K562 (cell line): ENCODE measurements at regions not wholly inside any gene's neighbourhood (a gene's known extent, or its start where the extent isn't known, plus 50 kb on each side); places are given as distances from the start of the nearest gene placed in this dataset.

Source experiments
- ATAC-seq: fragments of 200-7000 bp; cut with Tn5 transposase; 3 replicates; pipeline ENCODE4 v1.9.1; 2020; ENCODE audit warnings: moderate library complexity
- BruUV-seq: library from RNA; stranded (reverse); fragments of 400-500 nt; replicated peaks from 2 replicates; lab custom pipeline; 2021; lab: Mats Ljungman, UMichigan
- CTCF ChIA-PET: fragments of 300-600 bp; formaldehyde crosslinking; extraction: SDS; loops from one replicate; lab custom pipeline; 2021; ENCODE audit warnings: low intra/inter-chr PET ratio; lab: Yijun Ruan, JAX
- POLR2A ChIA-PET: fragments of 300-600, 350-650 bp; sonication (Branson Sonifier 250); formaldehyde crosslinking; extraction: SDS; loops from one replicate; lab custom pipeline; 2021; ENCODE audit warnings: antibody characterized with exemption, inconsistent platforms; lab: Yijun Ruan, JAX
- DNase-seq, 4 experiments: peaks; one replicate each; pipeline versions ENCODE4 v3.0.0 to v3.0.0-alpha.2; 2011 to 2018; ENCODE audit warnings: low spot score in 3 of 4, mixed read lengths in 3 of 4; ENCODE audit errors: extremely low read depth in 1 of 4
- FAIRE-seq: peaks from 2 replicates; lab custom pipeline; 2011; peaks lifted over from hg19 to GRCh38; lab: Jason Lieb, UNC
- H2AFZ ChIP-seq: 2 replicates; pipeline ENCODE4 v1.6.0; 2011; ENCODE audit warnings: low read depth, low read length, control low read depth, inconsistent platforms
- H3K27ac ChIP-seq: fragments of 200-600 bp; 3 replicates; pipeline ENCODE4 v1.8.0; 2011; ENCODE audit warnings: low read depth, mild to moderate bottlenecking, control low read depth, inconsistent platforms, low read length, moderate library complexity, mixed read lengths; ENCODE audit errors: extremely low read depth
- H3K27me3 ChIP-seq, 2 experiments: fragments of 300-600 bp in 1 of 2; 2 replicates in 1 of 2; 3 replicates in 1 of 2; pipeline versions ENCODE4 v1.6.0 to v1.8.0; 2011; ENCODE audit warnings: inconsistent platforms in 2 of 2, low read length in 2 of 2, mild to moderate bottlenecking in 1 of 2, mixed read lengths in 1 of 2, moderate library complexity in 1 of 2; ENCODE audit not compliant: control insufficient read depth in 2 of 2, insufficient read depth in 2 of 2
- H3K36me3 ChIP-seq: fragments of 300-600 bp; 3 replicates; pipeline ENCODE4 v1.8.0; 2011; ENCODE audit warnings: mild to moderate bottlenecking, low read length, inconsistent platforms; ENCODE audit not compliant: control insufficient read depth, insufficient read depth
- H3K4me1 ChIP-seq, 2 experiments: fragments of 200-600 bp in 1 of 2; replicated peaks in 1 of 2; 2 replicates in 1 of 2; 3 replicates in 1 of 2; pipeline versions ENCODE4 v1.5.1 to v1.8.0; 2011; ENCODE audit warnings: inconsistent platforms in 2 of 2, low read length in 2 of 2, mild to moderate bottlenecking in 1 of 2, mixed read lengths in 1 of 2, moderate library complexity in 1 of 2; ENCODE audit not compliant: control insufficient read depth in 2 of 2, insufficient read depth in 2 of 2
- H3K4me2 ChIP-seq: 2 replicates; pipeline ENCODE4 v1.6.1; 2011; ENCODE audit warnings: low read length, control low read depth, inconsistent platforms, mixed read lengths; ENCODE audit not compliant: insufficient read depth
- H3K4me3 ChIP-seq: fragments of 200-600 bp; sonication (generic), shearing (Covaris generic); 2 replicates; pipeline ENCODE4 v1.5.1; 2016; ENCODE audit warnings: control low read depth, inconsistent platforms
- H3K79me2 ChIP-seq: fragments of 200-600 bp; 3 replicates; pipeline ENCODE4 v1.8.0; 2011; ENCODE audit warnings: low read length, inconsistent platforms; ENCODE audit not compliant: control insufficient read depth, insufficient read depth
- H3K9ac ChIP-seq, 2 experiments: 2 replicates each; pipeline versions ENCODE4 v1.6.0 to v1.6.1; 2011; ENCODE audit warnings: low read depth in 2 of 2, low read length in 2 of 2, control low read depth in 1 of 2, inconsistent platforms in 1 of 2, mild to moderate bottlenecking in 1 of 2, mixed read lengths in 1 of 2; ENCODE audit not compliant: insufficient read depth in 1 of 2
- H3K9me1 ChIP-seq: one replicate; pipeline ENCODE4 v1.6.0; 2011; ENCODE audit warnings: inconsistent platforms, mild to moderate bottlenecking, low read length, moderate library complexity; ENCODE audit not compliant: control insufficient read depth, insufficient read depth
- H3K9me3 ChIP-seq: replicated peaks from 2 replicates; pipeline ENCODE4 v1.5.1; 2011; ENCODE audit warnings: low read depth, low read length, inconsistent platforms; ENCODE audit not compliant: control insufficient read depth, insufficient read depth
- H4K20me1 ChIP-seq: replicated peaks from 2 replicates; pipeline ENCODE4 v1.6.1; 2011; ENCODE audit warnings: low read length, inconsistent platforms, mixed read lengths; ENCODE audit not compliant: control insufficient read depth, insufficient read depth
- CBFA2T2 ChIP-seq: fragments of 450-650 bp; conservative IDR thresholded peaks from 2 replicates; pipeline ENCODE4 v1.6.1; 2017; ENCODE audit warnings: mild to moderate bottlenecking
- CEBPG ChIP-seq, 3 experiments: fragments of 200-800 bp in 1 of 3; sonication (Bioruptor generic) in 1 of 3; sonication (generic) in 1 of 3; formaldehyde crosslinking in 1 of 3; IDR thresholded peaks in 2 of 3; conservative IDR thresholded peaks in 1 of 3; 2 replicates each; pipeline versions ENCODE4 v1.6.1 to v1.8.0; 2016 to 2022; ENCODE audit warnings: missing compliant biosample characterization in 2 of 3, missing genetic modification characterization in 2 of 3, mild to moderate bottlenecking in 1 of 3, missing genetic modification reagents in 1 of 3
- COPS2 ChIP-seq: fragments of 450-650 bp; conservative IDR thresholded peaks from 2 replicates; pipeline ENCODE4 v1.6.1; 2016; ENCODE audit warnings: mild to moderate bottlenecking, moderate library complexity
- HDAC6 ChIP-seq: IDR thresholded peaks from 2 replicates; pipeline ENCODE4 v1.6.1; 2012; ENCODE audit warnings: low read depth, mild to moderate bottlenecking, control low read depth, inconsistent platforms, low read length, moderate library complexity
- PCBP1 ChIP-seq: fragments of 200-400 bp; formaldehyde crosslinking; IDR thresholded peaks from 2 replicates; pipeline ENCODE4 v1.6.1; 2018; ENCODE audit warnings: mild to moderate bottlenecking, low read depth, low read length; ENCODE audit not compliant: poor library complexity, severe bottlenecking
- PHB2 ChIP-seq: fragments of 450-650 bp; IDR thresholded peaks from 2 replicates; pipeline ENCODE4 v1.6.1; 2017; ENCODE audit warnings: low read depth
- SP1 ChIP-seq: sonication (generic); formaldehyde crosslinking; IDR thresholded peaks from 2 replicates; pipeline ENCODE4 v1.8.1; 2022; ENCODE audit warnings: mild to moderate bottlenecking, missing genetic modification reagents
- SRSF3 ChIP-seq: fragments of 200-400 bp; formaldehyde crosslinking; IDR thresholded peaks from 2 replicates; pipeline ENCODE4 v1.6.1; 2016; ENCODE audit warnings: mild to moderate bottlenecking, low read length, moderate library complexity; ENCODE audit not compliant: insufficient read depth
- TBP ChIP-seq: optimal IDR thresholded peaks from 2 replicates; pipeline ENCODE3; 2011; ENCODE audit warnings: low read depth, low read length, improper control_type of control experiment
- ZFP36 ChIP-seq: fragments of 150-350 bp; IDR thresholded peaks from 2 replicates; pipeline ENCODE4 v1.6.1; 2018; ENCODE audit warnings: low read length, low read depth; ENCODE audit not compliant: partially characterized antibody
- ZNF232 ChIP-seq: sonication (generic); formaldehyde crosslinking; IDR thresholded peaks from 2 replicates; pipeline ENCODE4 v1.8.0; 2022; ENCODE audit warnings: mild to moderate bottlenecking, missing genetic modification reagents
- WGBS: fragments of 100-300 bp; shearing (Covaris generic); methylation state at CpG from one replicate; pipeline ENCODE4 v1.1.6; 2016; ENCODE audit warnings: low coverage, mixed read lengths; ENCODE audit not compliant: insufficient coverage; ENCODE audit errors: missing lambda C conversion rate; 5-methylcytosine and 5-hydroxymethylcytosine counted together
- in situ Hi-C: fragments of 300-500 bp; cut with MboI; formaldehyde crosslinking; loops from 4 replicates; pipeline ENCODE4 v1.15.0; 2018; ENCODE audit warnings: inconsistent platforms, mixed read lengths
- intact Hi-C: fragments of 100-400 bp; cut with micrococcal nuclease; formaldehyde crosslinking; loops from 2 replicates; pipeline ENCODE4 v1.14.2; 2022
- TF ChIP-seq, protein P1 (sequence below): fragments of 250-450 bp; sonication (Bioruptor Pico); IDR thresholded peaks from 2 replicates; pipeline ENCODE4 v1.5.1; 2021; ENCODE audit warnings: mild to moderate bottlenecking
- TF ChIP-seq, protein P2 (sequence below): fragments of 450-650 bp; IDR thresholded peaks from 2 replicates; pipeline ENCODE4 v1.6.1; 2014; ENCODE audit warnings: low read depth, mild to moderate bottlenecking, moderate library complexity, borderline replicate concordance
- TF ChIP-seq, protein P3 (sequence below): fragments of 250-450 bp; sonication (Bioruptor Pico); IDR thresholded peaks from 2 replicates; pipeline ENCODE4 v1.5.0; 2020; ENCODE audit warnings: mild to moderate bottlenecking, borderline replicate concordance

DNA sequence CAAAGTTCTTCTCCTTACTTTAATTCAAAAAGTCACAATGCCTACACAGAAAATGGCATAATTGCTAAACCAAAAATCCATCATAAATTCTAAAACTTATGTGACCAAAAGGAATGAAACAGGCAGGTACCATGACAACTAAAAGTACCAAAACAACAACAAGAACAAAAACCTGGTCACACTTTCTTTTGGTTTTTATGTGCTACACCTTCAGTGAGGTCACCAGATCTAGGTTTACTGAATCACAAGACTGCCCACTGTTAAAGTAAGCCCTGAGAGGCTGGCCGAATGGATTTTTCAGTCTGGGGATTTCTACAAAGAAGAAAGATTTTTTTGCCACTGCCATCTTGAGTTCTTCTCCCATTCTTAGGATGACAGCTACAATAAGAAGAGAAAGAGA, 583.0 kb upstream of the PKN2 start (continued):
- TF ChIP-seq TBP, result no peak
- TF ChIP-seq ZNF232 (CRISPR knock-in tag), result no peak
- no peak for TF ChIP-seq HDAC6
- TF ChIP-seq, protein P1, sequence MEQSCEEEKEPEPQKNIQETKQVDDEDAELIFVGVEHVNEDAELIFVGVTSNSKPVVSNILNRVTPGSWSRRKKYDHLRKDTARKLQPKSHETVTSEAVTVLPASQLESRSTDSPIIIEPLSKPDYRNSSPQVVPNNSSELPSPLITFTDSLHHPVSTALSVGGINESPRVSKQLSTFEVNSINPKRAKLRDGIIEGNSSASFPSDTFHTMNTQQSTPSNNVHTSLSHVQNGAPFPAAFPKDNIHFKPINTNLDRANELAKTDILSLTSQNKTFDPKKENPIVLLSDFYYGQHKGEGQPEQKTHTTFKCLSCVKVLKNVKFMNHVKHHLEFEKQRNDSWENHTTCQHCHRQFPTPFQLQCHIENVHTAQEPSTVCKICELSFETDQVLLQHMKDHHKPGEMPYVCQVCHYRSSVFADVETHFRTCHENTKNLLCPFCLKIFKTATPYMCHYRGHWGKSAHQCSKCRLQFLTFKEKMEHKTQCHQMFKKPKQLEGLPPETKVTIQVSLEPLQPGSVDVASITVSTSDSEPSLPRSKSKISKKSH, result no peak
- TF ChIP-seq COPS2, result no peak
- no peak for TF ChIP-seq SRSF3
- TF ChIP-seq, protein P2, sequence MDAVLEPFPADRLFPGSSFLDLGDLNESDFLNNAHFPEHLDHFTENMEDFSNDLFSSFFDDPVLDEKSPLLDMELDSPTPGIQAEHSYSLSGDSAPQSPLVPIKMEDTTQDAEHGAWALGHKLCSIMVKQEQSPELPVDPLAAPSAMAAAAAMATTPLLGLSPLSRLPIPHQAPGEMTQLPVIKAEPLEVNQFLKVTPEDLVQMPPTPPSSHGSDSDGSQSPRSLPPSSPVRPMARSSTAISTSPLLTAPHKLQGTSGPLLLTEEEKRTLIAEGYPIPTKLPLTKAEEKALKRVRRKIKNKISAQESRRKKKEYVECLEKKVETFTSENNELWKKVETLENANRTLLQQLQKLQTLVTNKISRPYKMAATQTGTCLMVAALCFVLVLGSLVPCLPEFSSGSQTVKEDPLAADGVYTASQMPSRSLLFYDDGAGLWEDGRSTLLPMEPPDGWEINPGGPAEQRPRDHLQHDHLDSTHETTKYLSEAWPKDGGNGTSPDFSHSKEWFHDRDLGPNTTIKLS, result no peak
- TF ChIP-seq ZFP36, result no peak

DNA sequence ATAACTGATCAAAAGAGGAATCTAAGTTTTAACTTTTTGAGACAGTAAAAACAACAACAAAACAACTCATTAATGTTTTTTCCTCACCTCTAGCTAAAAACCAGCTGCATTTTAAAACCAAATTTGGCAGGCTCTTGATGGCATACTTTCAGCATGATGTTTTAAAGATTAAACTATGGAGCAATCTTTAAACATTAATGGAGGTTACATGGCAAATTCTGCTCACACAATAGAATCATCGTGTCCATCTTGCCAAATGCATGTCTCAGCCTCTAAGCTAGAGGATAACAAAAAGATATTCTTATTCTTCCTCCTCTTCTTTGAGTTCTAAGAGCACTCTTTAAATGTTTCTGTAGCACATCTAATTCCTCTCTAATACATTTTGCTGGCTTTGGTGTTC, 579.8 kb upstream of the PKN2 start:
- ChIA-PET POLR2A (no interaction called here), CTCF (no interaction called here)
- no TSS peak for BruUV-seq

More for the DNA sequence above, 579.8 kb upstream of the PKN2 start:
- ATAC-seq (no peak), FAIRE-seq (no peak), DNase-seq (no peak)
- Histone ChIP-seq H3K27me3 (no peaks in the 10 kb centered on the region), H3K9ac (no peak overlapping the region), H3K4me1 (no peaks in the 10 kb centered on the region), H3K4me3 (no peak overlapping the region), H3K9me1 (no peaks in the 10 kb centered on the region), H4K20me1 (no peaks in the 10 kb centered on the region), H3K27ac (no peak overlapping the region), H2AFZ (no peak overlapping the region), H3K79me2 (no peaks in the 10 kb centered on the region), H3K36me3 (no peaks in the 10 kb centered on the region), H3K4me2 (no peak overlapping the region), H3K9me3 (no peaks in the 10 kb centered on the region; the same call in 1 of the 2 replicates)
- no peak for TF ChIP-seq CEBPG (CRISPR knock-in tag; IDR thresholded peaks at IDR 0.05)
- TF ChIP-seq CEBPG (tag; conservative IDR thresholded peaks at IDR 0.05 in 1 of 2, IDR thresholded peaks at IDR 0.05 in 1 of 2), result no peak
- TF ChIP-seq PCBP1, result no peak
- no peak for TF ChIP-seq SP1 (CRISPR knock-in tag)
- TF ChIP-seq PHB2, result no peak
- TF ChIP-seq, protein P3, sequence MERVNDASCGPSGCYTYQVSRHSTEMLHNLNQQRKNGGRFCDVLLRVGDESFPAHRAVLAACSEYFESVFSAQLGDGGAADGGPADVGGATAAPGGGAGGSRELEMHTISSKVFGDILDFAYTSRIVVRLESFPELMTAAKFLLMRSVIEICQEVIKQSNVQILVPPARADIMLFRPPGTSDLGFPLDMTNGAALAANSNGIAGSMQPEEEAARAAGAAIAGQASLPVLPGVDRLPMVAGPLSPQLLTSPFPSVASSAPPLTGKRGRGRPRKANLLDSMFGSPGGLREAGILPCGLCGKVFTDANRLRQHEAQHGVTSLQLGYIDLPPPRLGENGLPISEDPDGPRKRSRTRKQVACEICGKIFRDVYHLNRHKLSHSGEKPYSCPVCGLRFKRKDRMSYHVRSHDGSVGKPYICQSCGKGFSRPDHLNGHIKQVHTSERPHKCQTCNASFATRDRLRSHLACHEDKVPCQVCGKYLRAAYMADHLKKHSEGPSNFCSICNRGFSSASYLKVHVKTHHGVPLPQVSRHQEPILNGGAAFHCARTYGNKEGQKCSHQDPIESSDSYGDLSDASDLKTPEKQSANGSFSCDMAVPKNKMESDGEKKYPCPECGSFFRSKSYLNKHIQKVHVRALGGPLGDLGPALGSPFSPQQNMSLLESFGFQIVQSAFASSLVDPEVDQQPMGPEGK (CRISPR knock-in tag), result no peak
- TF ChIP-seq CBFA2T2, result no peak
- in situ Hi-C loops (no loop called here), intact Hi-C loops (no loop called here)
- WGBS, result 0% methylated on average over 1 of the region's 1 CpG
